GM12878 (cell line): ENCODE measurements at regions not wholly inside any gene's neighbourhood (a gene's known extent, or its start where the extent isn't known, plus 50 kb on each side); places are given as distances from the start of the nearest gene placed in this dataset.

ENCODE experiments used
- CREB1 ChIP-seq: IDR thresholded peaks from 2 replicates; pipeline ENCODE4 v1.6.1; 2012; ENCODE audit warnings: low read depth, mild to moderate bottlenecking, inconsistent platforms
- CTCF ChIP-seq, 3 experiments: IDR thresholded peaks in 2 of 3; conservative IDR thresholded peaks in 1 of 3; 2 replicates each; pipeline ENCODE4 v1.5.1; 2011; ENCODE audit warnings: low read depth in 3 of 3, low read length in 3 of 3, mild to moderate bottlenecking in 3 of 3, control low read depth in 2 of 3, moderate library complexity in 2 of 3, inconsistent platforms in 1 of 3, mixed read lengths in 1 of 3; ENCODE audit not compliant: control insufficient read depth in 2 of 3, insufficient read depth in 1 of 3; ENCODE audit errors: extremely low read depth in 1 of 3
- EZH2 ChIP-seq: IDR thresholded peaks from 2 replicates; pipeline ENCODE4 v1.6.1; 2012; ENCODE audit warnings: low read depth, mild to moderate bottlenecking, control low read depth, inconsistent platforms, low read length, borderline replicate concordance; ENCODE audit not compliant: control insufficient read depth
- MAX ChIP-seq: IDR thresholded peaks from 2 replicates; pipeline ENCODE4 v1.6.1; 2012; ENCODE audit warnings: low read depth, low read length, improper control_type of control experiment
- RAD51 ChIP-seq: fragments of 450-650 bp; IDR thresholded peaks from 2 replicates; pipeline ENCODE4 v1.6.1; 2016; ENCODE audit warnings: moderate library complexity, mild to moderate bottlenecking, inconsistent platforms
- SIN3A ChIP-seq: IDR thresholded peaks from 2 replicates; pipeline ENCODE4 v1.6.1; 2012; ENCODE audit warnings: low read depth, low read length, improper control_type of control experiment
- SIX5 ChIP-seq: IDR thresholded peaks from 2 replicates; pipeline ENCODE4 v1.6.1; 2011; ENCODE audit warnings: mild to moderate bottlenecking, low read depth, low read length, moderate library complexity; ENCODE audit not compliant: severe bottlenecking
- TAF1 ChIP-seq: IDR thresholded peaks from 2 replicates; pipeline ENCODE4 v1.6.1; 2011; ENCODE audit warnings: mild to moderate bottlenecking, low read depth, low read length, borderline replicate concordance

DNA sequence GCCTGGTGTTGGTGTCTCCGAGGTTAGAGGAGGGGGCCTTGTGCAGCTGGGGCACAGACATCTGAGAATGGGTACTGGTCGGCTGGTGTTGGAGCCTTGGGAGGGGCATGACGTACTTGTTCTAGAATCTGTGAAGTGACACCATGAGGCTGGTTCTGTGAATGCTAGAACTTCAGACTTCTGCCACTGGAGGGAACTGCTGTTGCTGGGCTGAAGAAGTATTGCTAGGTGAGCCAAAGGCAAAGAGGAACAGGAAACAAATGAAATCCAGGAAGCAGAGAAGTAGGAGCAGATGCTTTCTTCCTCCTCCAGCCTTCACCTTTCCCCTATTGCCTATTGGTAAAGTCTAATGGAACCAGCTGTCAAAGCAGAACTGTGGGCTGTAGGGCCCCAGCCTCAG lies 120.9 kb upstream of the DDIT4L start:
- peak; percentile 3 to 16 (median 4); a peak in 1 of 6 replicates for TF ChIP-seq CTCF (IDR thresholded peaks at IDR 0.05 in 2 of 3, conservative IDR thresholded peaks at IDR 0.05 in 1 of 3; ENCODE audit: control insufficient read depth in 2 of 3, extremely low read depth in 1 of 3, insufficient read depth in 1 of 3, low read depth in 3 of 3, low read length in 3 of 3)
- TF ChIP-seq EZH2: no peak
- TF ChIP-seq SIN3A: no peak
- no peak for TF ChIP-seq MAX
- no peak for TF ChIP-seq SIX5
- TF ChIP-seq CREB1: no peak
- TF ChIP-seq TAF1: no peak
- TF ChIP-seq RAD51: no peak
